MM.1S (cell line): ENCODE measurements at regions not wholly inside any gene's neighbourhood (a gene's known extent, or its start where the extent isn't known, plus 50 kb on each side); places are given as distances from the start of the nearest gene placed in this dataset.
"Not testable (repeated sequence)": the region's sequence is repeated elsewhere in the genome, so short reads cannot be mapped to it uniquely, and the experiment has no call there.

ENCODE experiments used
- DNase-seq: peaks from one replicate; pipeline ENCODE4 v3.0.0-alpha.2; 2015
- H2AFZ ChIP-seq: fragments of 300-600 bp; sonication (generic); 2 replicates; pipeline ENCODE4 v1.6.0; 2016; ENCODE audit warnings: antibody characterized with exemption, low read length
- H3F3A ChIP-seq: fragments of 300-600 bp; sonication (generic); 2 replicates; pipeline ENCODE4 v1.6.1; 2016; ENCODE audit warnings: mild to moderate bottlenecking, antibody characterized with exemption, low read length, moderate library complexity, mixed read lengths; ENCODE audit not compliant: insufficient read depth
- H3K27ac ChIP-seq: fragments of 300-600 bp; sonication (generic); 2 replicates; pipeline ENCODE4 v1.5.1; 2016; ENCODE audit warnings: mild to moderate bottlenecking, low read length
- H3K27me3 ChIP-seq: fragments of 300-600 bp; sonication (generic); replicated peaks from 2 replicates; pipeline ENCODE4 v1.6.0; 2016; ENCODE audit warnings: low read length; ENCODE audit not compliant: insufficient read depth
- H3K36me3 ChIP-seq: fragments of 300-600 bp; sonication (generic); replicated peaks from 2 replicates; pipeline ENCODE4 v1.6.1; 2016; ENCODE audit warnings: mild to moderate bottlenecking, low read length, mixed read lengths; ENCODE audit not compliant: insufficient read depth
- H3K4me1 ChIP-seq: fragments of 300-600 bp; sonication (generic); 2 replicates; pipeline ENCODE4 v1.6.1; 2016; ENCODE audit warnings: low read length, mixed read lengths
- H3K4me2 ChIP-seq: fragments of 300-600 bp; sonication (generic); 2 replicates; pipeline ENCODE4 v1.6.0; 2016; ENCODE audit warnings: low read depth, low read length
- H3K4me3 ChIP-seq: fragments of 300-600 bp; sonication (generic); 2 replicates; pipeline ENCODE4 v1.5.1; 2016; ENCODE audit warnings: low read length, mixed read lengths
- H3K79me2 ChIP-seq: fragments of 300-600 bp; sonication (generic); 2 replicates; pipeline ENCODE4 v1.6.1; 2016; ENCODE audit warnings: mixed run types, low read length, mixed read lengths
- H3K9ac ChIP-seq: fragments of 300-600 bp; sonication (generic); 2 replicates; pipeline ENCODE4 v1.6.1; 2016; ENCODE audit warnings: low read length, mixed read lengths
- H3K9me2 ChIP-seq: fragments of 300-600 bp; sonication (generic); replicated peaks from 2 replicates; pipeline ENCODE4 v1.6.1; 2016; ENCODE audit warnings: mild to moderate bottlenecking, low read length, mixed read lengths; ENCODE audit not compliant: insufficient read depth
- H3K9me3 ChIP-seq: fragments of 300-600 bp; sonication (generic); replicated peaks from 2 replicates; pipeline ENCODE4 v1.6.1; 2016; ENCODE audit warnings: mild to moderate bottlenecking, low read length, mixed read lengths; ENCODE audit not compliant: insufficient read depth
- H4K20me1 ChIP-seq: fragments of 300-600 bp; sonication (generic); 2 replicates; pipeline ENCODE4 v1.6.1; 2016; ENCODE audit warnings: mild to moderate bottlenecking, low read length, moderate library complexity, mixed read lengths; ENCODE audit not compliant: insufficient read depth

- not testable (repeated sequence) for H2AFZ ChIP-seq, H3K9me2 ChIP-seq, H4K20me1 ChIP-seq, H3K9me3 ChIP-seq, H3K4me1 ChIP-seq, H3K9ac ChIP-seq, H3K4me2 ChIP-seq, H3K27me3 ChIP-seq, H3F3A ChIP-seq, H3K36me3 ChIP-seq, H3K27ac ChIP-seq, H3K4me3 ChIP-seq, DNase-seq, H3K79me2 ChIP-seq
These were observed 70.7 kb upstream of the PTPN20 start for GRCh38 chr10:46840393-46841050.

GRCh38 chr10:46841051-46841593, 70.1 kb upstream of the PTPN20 start:
- not testable (repeated sequence) for H3K4me1 ChIP-seq, H3K27ac ChIP-seq, H3K4me3 ChIP-seq, H3K79me2 ChIP-seq, H2AFZ ChIP-seq, H3K9ac ChIP-seq, H4K20me1 ChIP-seq, H3K4me2 ChIP-seq, H3K27me3 ChIP-seq, DNase-seq, H3F3A ChIP-seq, H3K9me2 ChIP-seq, H3K9me3 ChIP-seq, H3K36me3 ChIP-seq

GRCh38 chr10:46845194-46845593, 66.0 kb upstream of the PTPN20 start:
- H3K79me2 ChIP-seq, H3K4me2 ChIP-seq, H3K4me3 ChIP-seq, H3K9ac ChIP-seq, H3K9me2 ChIP-seq, H3F3A ChIP-seq, H3K4me1 ChIP-seq, H3K36me3 ChIP-seq, H3K27me3 ChIP-seq, DNase-seq, H4K20me1 ChIP-seq, H3K9me3 ChIP-seq, H3K27ac ChIP-seq, H2AFZ ChIP-seq: not testable (repeated sequence)

GRCh38 chr10:46845640-46846039, 65.6 kb upstream of the PTPN20 start:
- not testable (repeated sequence) for H3K9ac ChIP-seq, H3K36me3 ChIP-seq, H3K4me1 ChIP-seq, H3K4me2 ChIP-seq, H3K9me3 ChIP-seq, H2AFZ ChIP-seq, H3K4me3 ChIP-seq, H3F3A ChIP-seq, H3K27me3 ChIP-seq, H3K9me2 ChIP-seq, H3K79me2 ChIP-seq, DNase-seq, H4K20me1 ChIP-seq, H3K27ac ChIP-seq

- H3F3A ChIP-seq, H3K4me3 ChIP-seq, H3K4me1 ChIP-seq, H3K27me3 ChIP-seq, H4K20me1 ChIP-seq, H3K36me3 ChIP-seq, H3K9ac ChIP-seq, H3K4me2 ChIP-seq, H3K27ac ChIP-seq, H3K9me2 ChIP-seq, H2AFZ ChIP-seq, DNase-seq, H3K9me3 ChIP-seq, H3K79me2 ChIP-seq: not testable (repeated sequence)
These were observed 50.5 kb upstream of the PTPN20 start for GRCh38 chr10:46860753-46861152.
